ENCODE measurements at regions not wholly inside any gene's neighbourhood (a gene's known extent, or its start where the extent isn't known, plus 50 kb on each side); places are given as distances from the start of the nearest gene placed in this dataset.

DNA sequence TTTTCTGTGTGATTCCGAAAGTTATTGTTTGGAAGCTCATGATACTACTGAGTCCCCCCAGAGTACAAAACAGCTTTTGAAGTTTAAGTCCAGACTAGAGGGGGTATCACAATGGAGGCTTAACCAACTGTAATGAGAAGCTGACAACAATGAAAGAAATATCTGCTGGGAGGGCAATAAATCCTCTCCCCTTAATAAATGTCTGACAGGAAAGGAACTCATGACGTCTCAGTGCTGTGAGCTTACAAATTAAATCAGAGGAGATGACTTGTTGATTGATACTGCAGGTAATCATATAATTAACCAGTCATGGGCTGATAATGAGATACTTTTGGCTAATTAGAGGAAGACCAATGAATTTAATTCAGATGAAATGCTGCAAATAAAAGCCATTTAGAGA is 102.6 kb upstream of the WDR11 start:
- H3K36me3 Mint-ChIP-seq (ENCODE audit: low read depth) = no peaks in the 10 kb centered on the region
- H3K4me3 Mint-ChIP-seq (ENCODE audit: unreplicated experiment) = no peak overlapping the region
- no peaks in the 10 kb centered on the region for H3K9me3 Mint-ChIP-seq (ENCODE audit: low read depth)
- no peak overlapping the region for H3K27ac Mint-ChIP-seq (ENCODE audit: unreplicated experiment)
- peaks cover 21% of the 10 kb centered on the region for H3K27me3 Mint-ChIP-seq (ENCODE audit: low read depth)
- H3K4me1 Mint-ChIP-seq (ENCODE audit: low read depth) = no peaks in the 10 kb centered on the region
- DNase-seq (ENCODE audit: low spot score) = no peak
- TF ChIP-seq, protein P1, sequence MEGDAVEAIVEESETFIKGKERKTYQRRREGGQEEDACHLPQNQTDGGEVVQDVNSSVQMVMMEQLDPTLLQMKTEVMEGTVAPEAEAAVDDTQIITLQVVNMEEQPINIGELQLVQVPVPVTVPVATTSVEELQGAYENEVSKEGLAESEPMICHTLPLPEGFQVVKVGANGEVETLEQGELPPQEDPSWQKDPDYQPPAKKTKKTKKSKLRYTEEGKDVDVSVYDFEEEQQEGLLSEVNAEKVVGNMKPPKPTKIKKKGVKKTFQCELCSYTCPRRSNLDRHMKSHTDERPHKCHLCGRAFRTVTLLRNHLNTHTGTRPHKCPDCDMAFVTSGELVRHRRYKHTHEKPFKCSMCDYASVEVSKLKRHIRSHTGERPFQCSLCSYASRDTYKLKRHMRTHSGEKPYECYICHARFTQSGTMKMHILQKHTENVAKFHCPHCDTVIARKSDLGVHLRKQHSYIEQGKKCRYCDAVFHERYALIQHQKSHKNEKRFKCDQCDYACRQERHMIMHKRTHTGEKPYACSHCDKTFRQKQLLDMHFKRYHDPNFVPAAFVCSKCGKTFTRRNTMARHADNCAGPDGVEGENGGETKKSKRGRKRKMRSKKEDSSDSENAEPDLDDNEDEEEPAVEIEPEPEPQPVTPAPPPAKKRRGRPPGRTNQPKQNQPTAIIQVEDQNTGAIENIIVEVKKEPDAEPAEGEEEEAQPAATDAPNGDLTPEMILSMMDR (IDR thresholded peaks at IDR 0.05) = no peak

DNA sequence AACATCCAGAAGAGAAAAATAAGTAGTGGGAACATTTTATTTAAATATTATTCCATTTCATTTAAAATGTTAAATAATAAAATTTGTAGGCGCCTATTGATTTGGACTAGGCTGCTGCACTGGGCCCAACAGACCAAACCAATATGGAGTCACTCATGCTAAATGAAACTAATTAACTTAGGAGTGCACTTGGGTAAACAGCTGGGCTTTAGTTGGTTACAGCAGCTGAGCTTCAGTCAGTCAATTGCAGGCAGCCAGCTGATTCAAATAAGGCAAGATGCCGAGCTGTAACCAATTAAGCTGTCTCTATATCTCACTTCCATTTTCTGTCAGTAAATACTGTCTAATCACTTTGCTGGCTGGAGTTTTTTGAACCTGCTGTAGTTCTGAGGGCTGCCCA is 102.1 kb upstream of the WDR11 start:
- no peaks in the 10 kb centered on the region for H3K4me1 Mint-ChIP-seq (ENCODE audit: low read depth)
- TF ChIP-seq, protein P1 (IDR thresholded peaks at IDR 0.05) = no peak
- no peaks in the 10 kb centered on the region for H3K9me3 Mint-ChIP-seq (ENCODE audit: low read depth)
- DNase-seq (ENCODE audit: low spot score) = no peak
- H3K27me3 Mint-ChIP-seq (ENCODE audit: low read depth) = peaks cover 24% of the 10 kb centered on the region
- no peak overlapping the region for H3K27ac Mint-ChIP-seq (ENCODE audit: unreplicated experiment)
- H3K4me3 Mint-ChIP-seq (ENCODE audit: unreplicated experiment) = no peak overlapping the region
- no peaks in the 10 kb centered on the region for H3K36me3 Mint-ChIP-seq (ENCODE audit: low read depth)

DNA sequence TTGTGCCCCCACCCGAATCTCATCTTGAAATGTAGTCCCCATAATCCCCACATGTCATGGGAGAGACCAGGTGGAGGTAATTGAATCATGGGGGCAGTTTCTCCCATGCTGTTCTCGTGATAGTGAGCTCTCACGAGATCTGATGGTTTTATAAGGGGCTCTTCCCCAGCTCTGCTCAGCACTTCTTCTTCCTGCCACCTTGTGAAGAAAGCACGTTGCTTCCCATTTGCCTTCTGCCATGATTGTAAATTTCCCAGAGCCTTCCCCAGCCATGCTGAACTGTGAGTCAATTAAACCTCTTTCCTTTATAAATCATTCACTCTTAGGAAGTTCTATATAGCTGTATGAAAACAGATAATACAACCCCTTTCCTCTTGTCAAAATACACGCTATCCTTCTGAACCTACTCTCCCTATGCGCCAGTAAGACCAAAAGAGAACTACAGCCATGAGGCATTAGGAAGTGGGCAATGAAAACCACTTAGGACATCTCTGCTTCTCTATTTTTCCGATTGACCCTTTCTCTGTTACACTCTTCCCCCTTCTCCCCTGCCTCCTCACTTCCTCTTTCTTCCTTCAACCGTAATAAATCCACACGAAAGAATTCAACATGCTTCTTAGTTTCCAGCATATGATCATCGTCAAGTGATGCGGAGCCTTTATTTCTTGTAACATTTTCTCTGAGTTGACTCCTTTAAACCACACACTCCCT is 101.2 kb upstream of the WDR11 start:
- Mint-ChIP-seq H3K9me3 (ENCODE audit: low read depth) (no peaks in the 10 kb centered on the region), H3K27ac (ENCODE audit: unreplicated experiment) (no peak overlapping the region), H3K4me3 (ENCODE audit: unreplicated experiment) (no peak overlapping the region), H3K27me3 (ENCODE audit: low read depth) (peaks cover 22% of the 10 kb centered on the region), H3K4me1 (ENCODE audit: low read depth) (no peaks in the 10 kb centered on the region), H3K36me3 (ENCODE audit: low read depth) (no peaks in the 10 kb centered on the region)
- TF ChIP-seq, protein P1 (IDR thresholded peaks at IDR 0.05) = no peak
- no peak for DNase-seq (ENCODE audit: low spot score)

DNA sequence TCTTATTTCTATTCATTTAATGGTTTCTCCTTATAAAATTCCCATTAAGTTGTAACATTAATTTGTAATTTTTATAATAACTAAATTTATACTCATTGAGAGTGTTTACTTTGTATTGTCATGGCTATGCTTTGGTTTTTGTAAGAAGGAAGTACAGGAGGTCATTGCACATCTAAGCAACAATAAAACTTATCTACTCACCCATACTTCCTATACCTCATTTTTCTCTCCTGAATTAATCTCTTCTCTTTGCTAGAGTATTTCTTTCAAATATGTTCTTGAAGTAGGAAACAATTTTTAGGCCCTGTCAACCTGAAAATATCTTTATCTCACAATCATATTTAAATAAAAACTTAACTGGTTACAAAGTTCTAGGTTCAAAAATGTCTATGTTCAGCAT is 95.4 kb upstream of the WDR11 start:
- Mint-ChIP-seq H3K9me3 (ENCODE audit: low read depth) (peaks cover 3% of the 10 kb centered on the region), H3K4me3 (ENCODE audit: unreplicated experiment) (no peak overlapping the region), H3K36me3 (ENCODE audit: low read depth) (no peaks in the 10 kb centered on the region), H3K27me3 (ENCODE audit: low read depth) (peaks cover 13% of the 10 kb centered on the region), H3K4me1 (ENCODE audit: low read depth) (no peaks in the 10 kb centered on the region), H3K27ac (ENCODE audit: unreplicated experiment) (no peak overlapping the region)
- DNase-seq (ENCODE audit: low spot score) = no peak
- TF ChIP-seq, protein P1 (IDR thresholded peaks at IDR 0.05) = no peak

DNA sequence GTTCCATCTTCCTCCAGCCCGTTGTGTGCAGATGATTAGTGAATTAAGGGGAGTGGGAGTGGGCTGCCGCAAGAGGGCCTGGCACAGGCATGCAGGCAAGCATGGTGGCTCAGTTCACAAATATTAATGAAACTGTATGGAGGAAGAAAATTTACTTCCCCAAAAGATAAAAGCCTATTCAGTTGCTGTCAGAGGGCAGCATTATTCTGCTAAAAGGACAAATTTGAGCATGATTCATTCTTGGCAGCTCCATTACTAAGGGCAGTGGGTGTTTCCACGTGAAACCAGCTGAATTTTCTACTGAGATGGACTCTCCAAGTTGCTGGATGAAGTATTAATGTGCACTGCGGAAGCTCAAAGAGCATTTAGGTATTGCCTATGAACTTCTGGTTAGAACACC is 90.9 kb upstream of the WDR11 start:
- Mint-ChIP-seq H3K9me3 (ENCODE audit: low read depth) (peaks cover 3% of the 10 kb centered on the region), H3K27ac (ENCODE audit: unreplicated experiment) (no peak overlapping the region), H3K27me3 (ENCODE audit: low read depth) (peaks cover 9% of the 10 kb centered on the region), H3K4me1 (ENCODE audit: low read depth) (no peaks in the 10 kb centered on the region), H3K36me3 (ENCODE audit: low read depth) (no peaks in the 10 kb centered on the region), H3K4me3 (ENCODE audit: unreplicated experiment) (no peak overlapping the region)
- TF ChIP-seq, protein P1 (IDR thresholded peaks at IDR 0.05) = no peak
- DNase-seq (ENCODE audit: low spot score) = no peak
